HG02885 (cell line): ENCODE measurements at regions not wholly inside any gene's neighbourhood (a gene's known extent, or its start where the extent isn't known, plus 50 kb on each side); places are given as distances from the start of the nearest gene placed in this dataset.

Experiments
- ATAC-seq: cut with Tn5 transposase; IDR thresholded peaks from one replicate; pipeline ENCODE4 v1.9.1; 2021; ENCODE audit warnings: mild to moderate bottlenecking; ENCODE audit not compliant: unreplicated experiment, poor library complexity

GRCh38 chr2:133801946-133802345, 233.7 kb upstream of the NCKAP5 start:
- no peak for ATAC-seq

GRCh38 chr2:133802409-133803039, 234.3 kb upstream of the NCKAP5 start:
- no peak for ATAC-seq

GRCh38 chr2:133806564-133806963, 238.3 kb upstream of the NCKAP5 start:
- ATAC-seq: no peak

GRCh38 chr2:133809485-133809884, 241.2 kb upstream of the NCKAP5 start:
- ATAC-seq: no peak

GRCh38 chr2:133810559-133810958, 242.3 kb upstream of the NCKAP5 start:
- no peak for ATAC-seq

- no peak for ATAC-seq
Measured at GRCh38 chr2:133811409-133812125, 243.3 kb upstream of the NCKAP5 start.

- ATAC-seq: no peak
Measured at GRCh38 chr2:133812826-133813617, 244.8 kb upstream of the NCKAP5 start.

- no peak for ATAC-seq
Measured at GRCh38 chr2:133814890-133815289, 246.6 kb upstream of the NCKAP5 start.

GRCh38 chr2:133816037-133816436, 247.8 kb upstream of the NCKAP5 start:
- ATAC-seq: no peak

- ATAC-seq: no peak
Measured at GRCh38 chr2:133817680-133818566, 249.7 kb upstream of the NCKAP5 start.

GRCh38 chr2:133818661-133819060, 250.4 kb upstream of the NCKAP5 start:
- ATAC-seq: no peak

- no peak for ATAC-seq
Measured at GRCh38 chr2:133819906-133820305, 251.6 kb upstream of the NCKAP5 start.

GRCh38 chr2:133821107-133821760, 253.0 kb upstream of the NCKAP5 start:
- ATAC-seq: no peak

GRCh38 chr2:133822517-133823225, 254.4 kb upstream of the NCKAP5 start:
- no peak for ATAC-seq

- ATAC-seq: no peak
Measured at GRCh38 chr2:133823226-133823550, 254.9 kb upstream of the NCKAP5 start.

GRCh38 chr2:133824869-133825268, 256.6 kb upstream of the NCKAP5 start:
- no peak for ATAC-seq

GRCh38 chr2:133825778-133826177, 257.5 kb upstream of the NCKAP5 start:
- ATAC-seq: no peak

- no peak for ATAC-seq
Measured at GRCh38 chr2:133828913-133829312, 260.6 kb upstream of the NCKAP5 start.

- ATAC-seq: no peak
Measured at GRCh38 chr2:133829450-133830020, 261.3 kb upstream of the NCKAP5 start.
